ENCODE measurements at regions not wholly inside any gene's neighbourhood (a gene's known extent, or its start where the extent isn't known, plus 50 kb on each side); places are given as distances from the start of the nearest gene placed in this dataset.

DNA sequence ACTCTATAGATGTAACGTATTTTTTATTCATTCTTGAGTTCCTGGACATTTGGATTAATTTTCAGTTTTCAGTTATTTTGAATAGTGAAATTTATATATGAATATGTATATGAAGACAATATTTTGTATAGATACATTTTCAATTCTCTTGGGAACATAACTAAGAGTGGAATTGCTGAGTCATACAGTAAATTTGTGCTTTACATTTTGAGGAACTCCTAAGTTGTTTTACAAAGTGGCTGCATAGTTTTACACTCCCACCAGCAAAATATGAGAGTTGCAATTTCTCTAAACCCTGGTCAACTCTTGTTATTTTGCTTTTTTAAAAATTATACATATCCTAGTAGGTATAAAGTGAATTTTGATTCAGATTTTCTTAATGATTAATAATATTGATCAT is 1838.6 kb upstream of the SEL1L start:
- TF ChIP-seq, protein P1, sequence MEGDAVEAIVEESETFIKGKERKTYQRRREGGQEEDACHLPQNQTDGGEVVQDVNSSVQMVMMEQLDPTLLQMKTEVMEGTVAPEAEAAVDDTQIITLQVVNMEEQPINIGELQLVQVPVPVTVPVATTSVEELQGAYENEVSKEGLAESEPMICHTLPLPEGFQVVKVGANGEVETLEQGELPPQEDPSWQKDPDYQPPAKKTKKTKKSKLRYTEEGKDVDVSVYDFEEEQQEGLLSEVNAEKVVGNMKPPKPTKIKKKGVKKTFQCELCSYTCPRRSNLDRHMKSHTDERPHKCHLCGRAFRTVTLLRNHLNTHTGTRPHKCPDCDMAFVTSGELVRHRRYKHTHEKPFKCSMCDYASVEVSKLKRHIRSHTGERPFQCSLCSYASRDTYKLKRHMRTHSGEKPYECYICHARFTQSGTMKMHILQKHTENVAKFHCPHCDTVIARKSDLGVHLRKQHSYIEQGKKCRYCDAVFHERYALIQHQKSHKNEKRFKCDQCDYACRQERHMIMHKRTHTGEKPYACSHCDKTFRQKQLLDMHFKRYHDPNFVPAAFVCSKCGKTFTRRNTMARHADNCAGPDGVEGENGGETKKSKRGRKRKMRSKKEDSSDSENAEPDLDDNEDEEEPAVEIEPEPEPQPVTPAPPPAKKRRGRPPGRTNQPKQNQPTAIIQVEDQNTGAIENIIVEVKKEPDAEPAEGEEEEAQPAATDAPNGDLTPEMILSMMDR (IDR thresholded peaks at IDR 0.05): no peak
- TF ChIP-seq POLR2A (IDR thresholded peaks at IDR 0.05): no peak
